Memory B cell (primary cell): ENCODE measurements at regions not wholly inside any gene's neighbourhood (a gene's known extent, or its start where the extent isn't known, plus 50 kb on each side); places are given as distances from the start of the nearest gene placed in this dataset.
"Not testable (repeated sequence)": the region's sequence is repeated elsewhere in the genome, so short reads cannot be mapped to it uniquely, and the experiment has no call there.

Source experiments
- ATAC-seq: fragments of 150-1000 bp; cut with Tn5 transposase; 2 replicates; pipeline ENCODE4 v1.10.0; 2021; ENCODE audit warnings: low read depth, mild to moderate bottlenecking, moderate library complexity
- DNase-seq, 2 donors: peaks; one replicate each; pipeline ENCODE4 v3.0.0; 2022; ENCODE audit warnings: low spot score in 2 of 2
- H3K27ac Mint-ChIP-seq: one replicate; pipeline ENCODE4 v1.8.0; 2022; ENCODE audit warnings: mild to moderate bottlenecking, moderate library complexity, mixed read lengths
- H3K27me3 Mint-ChIP-seq: one replicate; pipeline ENCODE4 v1.8.0; 2022; ENCODE audit warnings: mixed read lengths
- H3K36me3 Mint-ChIP-seq: one replicate; pipeline ENCODE4 v1.8.0; 2022; ENCODE audit warnings: mild to moderate bottlenecking, mixed read lengths
- H3K4me1 Mint-ChIP-seq: one replicate; pipeline ENCODE4 v1.8.0; 2022; ENCODE audit warnings: mixed read lengths
- H3K4me3 Mint-ChIP-seq: one replicate; pipeline ENCODE4 v1.8.0; 2022; ENCODE audit warnings: mild to moderate bottlenecking, moderate library complexity, mixed read lengths
- H3K9me3 Mint-ChIP-seq: one replicate; pipeline ENCODE4 v1.8.0; 2022; ENCODE audit warnings: mixed read lengths

DNA sequence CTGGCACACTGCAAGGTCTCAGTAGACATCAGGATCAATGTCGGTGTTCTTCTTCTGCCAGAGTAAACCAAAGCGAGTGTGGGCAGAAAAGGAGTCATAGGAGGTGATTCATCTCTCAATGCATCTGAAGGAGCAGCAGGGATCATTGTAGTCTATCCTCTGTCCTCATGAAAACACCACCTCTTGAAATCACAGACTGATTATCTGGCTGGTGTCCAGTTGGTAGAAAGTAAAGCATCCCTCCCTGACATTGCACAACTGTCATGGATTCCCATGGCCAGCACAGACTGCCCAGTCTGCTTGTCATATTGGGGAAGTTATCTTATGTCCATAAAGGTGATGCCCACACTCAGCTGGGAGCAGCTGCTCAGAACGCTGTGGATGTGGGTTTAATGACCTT, 74.1 kb downstream of the ABCC12 start:
- no peak overlapping the region for H3K27ac Mint-ChIP-seq
- H3K27me3 Mint-ChIP-seq, result peaks cover 11% of the 10 kb centered on the region
- no peak for DNase-seq
- ATAC-seq, result no peak
- no peak overlapping the region for H3K4me3 Mint-ChIP-seq
- no peaks in the 10 kb centered on the region for H3K9me3 Mint-ChIP-seq
- no peaks in the 10 kb centered on the region for H3K4me1 Mint-ChIP-seq
- no peaks in the 10 kb centered on the region for H3K36me3 Mint-ChIP-seq

DNA sequence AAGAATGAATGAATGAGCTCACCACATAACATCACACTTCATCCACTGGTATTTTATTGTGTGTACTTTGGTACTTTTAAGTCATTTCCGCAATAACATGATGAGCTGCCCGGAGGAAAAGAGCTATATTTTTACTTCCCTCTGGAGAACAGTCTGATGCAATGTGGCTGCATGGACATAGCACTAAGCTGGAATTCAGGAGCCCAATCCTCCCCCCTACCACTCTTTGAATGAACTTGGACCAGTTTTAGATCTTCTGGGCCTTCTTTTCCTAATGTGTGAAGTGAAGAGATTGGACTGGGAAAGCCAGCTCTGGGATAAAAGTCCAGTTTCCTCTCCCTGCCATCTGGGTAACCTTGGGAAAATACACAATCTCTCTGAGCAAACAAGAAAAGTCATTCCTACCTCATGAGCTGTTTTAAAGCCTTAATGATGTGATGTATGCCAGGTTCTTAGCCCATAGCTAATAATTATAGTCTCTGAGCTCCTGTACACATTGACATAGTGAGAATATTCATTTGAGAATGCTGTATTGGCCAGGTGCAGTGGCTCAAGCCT, 79.3 kb downstream of the ABCC12 start:
- Mint-ChIP-seq H3K4me1 (no peaks in the 10 kb centered on the region), H3K36me3 (no peaks in the 10 kb centered on the region)
- no peak for DNase-seq

DNA sequence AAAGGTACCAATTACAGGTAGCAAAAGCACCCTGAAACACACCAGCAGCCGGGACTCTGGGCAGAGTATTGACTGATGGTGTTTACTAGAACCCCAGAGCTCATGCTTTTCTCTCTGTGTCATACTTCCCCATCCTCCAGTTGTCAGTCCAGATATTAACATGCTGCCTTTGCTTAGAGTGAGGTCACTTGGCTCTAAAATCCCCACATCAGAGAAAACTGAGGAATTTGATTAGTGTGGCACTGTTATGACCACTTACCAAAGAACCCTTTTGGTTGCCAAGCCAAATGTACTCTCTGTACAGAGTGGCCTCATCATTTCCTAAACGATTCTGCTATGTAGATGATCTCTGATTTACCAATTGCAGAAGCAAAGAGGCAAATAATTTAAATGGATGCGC, 80.4 kb downstream of the ABCC12 start:
- no peaks in the 10 kb centered on the region for H3K9me3 Mint-ChIP-seq
- no peaks in the 10 kb centered on the region for H3K36me3 Mint-ChIP-seq
- no peak overlapping the region for H3K27ac Mint-ChIP-seq
- no peak for DNase-seq
- H3K4me3 Mint-ChIP-seq, result no peak overlapping the region
- ATAC-seq, result no peak
- H3K27me3 Mint-ChIP-seq, result peaks cover 16% of the 10 kb centered on the region
- H3K4me1 Mint-ChIP-seq, result no peaks in the 10 kb centered on the region

More for the DNA sequence above, 79.3 kb downstream of the ABCC12 start:
- no peak for ATAC-seq
- H3K9me3 Mint-ChIP-seq, result no peaks in the 10 kb centered on the region
- no peak overlapping the region for H3K4me3 Mint-ChIP-seq
- peaks cover 11% of the 10 kb centered on the region for H3K27me3 Mint-ChIP-seq
- H3K27ac Mint-ChIP-seq, result no peak overlapping the region

DNA sequence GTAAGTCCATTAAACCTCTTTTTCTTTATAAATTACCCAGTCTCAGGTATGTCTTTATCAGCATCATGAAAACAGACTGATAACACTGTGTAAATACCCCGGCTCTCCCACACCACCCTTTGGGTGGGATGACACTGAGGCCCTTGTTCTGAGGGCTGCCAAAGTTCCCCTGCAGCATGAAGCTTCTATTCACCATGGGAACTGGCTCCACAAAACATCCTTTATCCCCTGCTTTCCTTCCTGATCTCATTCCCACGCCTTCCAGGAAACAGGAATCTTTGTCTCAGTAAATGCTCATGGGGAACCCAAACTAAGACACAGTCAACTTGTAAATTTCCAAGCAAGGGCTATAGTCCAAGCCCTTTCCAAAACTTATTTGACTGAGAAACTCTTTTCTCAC, 88.4 kb downstream of the ABCC12 start:
- ATAC-seq (no peak), DNase-seq (no peak)
- Mint-ChIP-seq H3K4me1 (no peaks in the 10 kb centered on the region), H3K27ac (no peak overlapping the region), H3K4me3 (no peak overlapping the region), H3K27me3 (peaks cover 22% of the 10 kb centered on the region), H3K36me3 (peaks cover 2% of the 10 kb centered on the region), H3K9me3 (peaks cover 2% of the 10 kb centered on the region)

DNA sequence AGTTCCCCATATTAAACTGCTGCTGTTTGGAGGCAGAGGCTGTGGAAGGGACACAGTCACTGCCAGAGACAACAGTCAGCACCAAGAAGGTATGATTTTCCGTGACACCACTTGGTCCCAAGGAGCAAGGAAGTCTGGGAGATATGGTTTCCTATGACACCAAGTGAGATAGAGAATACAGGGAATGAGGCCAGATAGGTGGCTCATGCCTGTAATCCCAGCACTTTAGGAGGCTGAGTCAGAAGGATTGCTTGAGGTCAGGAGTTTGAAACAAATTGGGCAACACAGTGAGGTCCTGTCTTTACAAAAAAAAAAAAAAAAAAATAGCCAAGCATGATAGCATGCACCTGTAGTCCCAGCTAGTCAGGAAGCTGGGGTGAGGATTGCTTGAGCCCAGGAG, 90.8 kb downstream of the ABCC12 start:
- no peak overlapping the region for H3K27ac Mint-ChIP-seq
- H3K4me3 Mint-ChIP-seq, result no peak overlapping the region
- no peaks in the 10 kb centered on the region for H3K4me1 Mint-ChIP-seq
- DNase-seq (no peak), ATAC-seq (no peak)
- H3K27me3 Mint-ChIP-seq, result peaks cover 13% of the 10 kb centered on the region
- H3K9me3 Mint-ChIP-seq, result peaks cover 2% of the 10 kb centered on the region
- peaks cover 2% of the 10 kb centered on the region for H3K36me3 Mint-ChIP-seq

DNA sequence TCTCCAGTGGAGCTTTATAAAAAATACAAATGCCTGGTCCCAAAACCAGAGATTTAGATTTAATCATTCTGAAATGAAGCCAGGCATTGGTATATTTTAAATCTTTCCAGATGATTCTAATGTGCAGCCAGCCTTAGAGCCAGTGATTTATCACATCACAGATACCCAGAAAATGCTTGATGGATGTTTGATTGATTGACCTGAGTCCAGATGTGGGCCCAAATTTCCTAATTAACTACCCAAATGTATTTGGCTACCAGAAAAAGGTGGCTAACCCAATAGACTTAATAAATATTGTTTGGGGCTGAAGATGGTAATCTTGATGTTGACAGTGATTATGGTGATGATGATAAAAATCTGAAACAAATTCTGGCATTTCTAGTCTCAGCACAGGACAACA, 93.1 kb downstream of the ABCC12 start:
- Mint-ChIP-seq H3K36me3 (peaks cover 2% of the 10 kb centered on the region), H3K27me3 (peaks cover 12% of the 10 kb centered on the region), H3K9me3 (peaks cover 2% of the 10 kb centered on the region), H3K4me3 (no peak overlapping the region), H3K27ac (no peak overlapping the region), H3K4me1 (no peaks in the 10 kb centered on the region)
- no peak for ATAC-seq
- DNase-seq, result no peak

DNA sequence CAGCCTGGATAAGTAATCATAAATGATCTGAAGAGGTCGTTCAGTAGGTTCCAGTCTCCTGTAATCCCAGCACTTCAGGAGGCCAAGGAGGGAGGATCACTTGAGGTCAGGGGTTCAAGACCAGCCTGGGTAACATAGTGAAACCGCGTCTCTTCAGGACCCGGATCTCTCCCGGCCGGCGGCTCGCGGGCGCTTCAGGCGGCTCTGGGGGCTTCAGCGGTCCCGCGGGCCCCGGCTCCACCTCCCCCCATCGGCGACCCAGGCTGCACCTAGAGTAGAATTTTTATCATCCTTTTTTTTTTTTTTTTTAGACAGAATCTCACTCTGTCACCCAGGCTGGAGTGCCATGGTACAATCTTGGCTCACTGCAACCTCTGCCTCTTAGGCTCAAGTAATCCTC, 95.9 kb downstream of the ABCC12 start:
- no peak for DNase-seq
- Mint-ChIP-seq H3K4me3 (no peak overlapping the region), H3K27me3 (peaks cover 11% of the 10 kb centered on the region), H3K4me1 (peaks cover 2% of the 10 kb centered on the region), H3K27ac (no peak overlapping the region), H3K9me3 (peaks cover 2% of the 10 kb centered on the region), H3K36me3 (no peaks in the 10 kb centered on the region)
- ATAC-seq, result no peak

DNA sequence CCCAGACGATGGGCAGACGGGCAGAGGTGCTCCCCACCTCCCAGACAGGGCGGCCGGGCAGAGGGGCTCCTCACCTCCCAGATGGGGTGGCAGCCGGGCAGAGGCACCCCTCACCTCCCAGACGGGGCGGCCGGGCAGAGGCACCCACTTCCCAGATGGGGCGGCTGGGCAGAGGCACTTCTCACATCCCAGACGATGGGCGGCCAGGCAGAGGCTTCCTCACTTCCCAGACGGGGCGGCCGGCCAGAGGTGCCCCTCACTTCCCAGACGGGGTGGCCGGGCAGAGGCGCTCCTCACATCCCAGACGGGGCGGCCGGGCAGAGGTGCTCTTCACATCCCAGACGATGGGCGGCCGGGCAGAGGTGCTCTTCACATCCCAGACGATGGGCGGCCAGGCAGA, 96.6 kb downstream of the ABCC12 start:
- not testable (repeated sequence) for ATAC-seq, H3K27ac Mint-ChIP-seq, H3K4me3 Mint-ChIP-seq, H3K9me3 Mint-ChIP-seq, H3K36me3 Mint-ChIP-seq, H3K4me1 Mint-ChIP-seq, DNase-seq
- peaks cover 11% of the 10 kb centered on the region for H3K27me3 Mint-ChIP-seq

DNA sequence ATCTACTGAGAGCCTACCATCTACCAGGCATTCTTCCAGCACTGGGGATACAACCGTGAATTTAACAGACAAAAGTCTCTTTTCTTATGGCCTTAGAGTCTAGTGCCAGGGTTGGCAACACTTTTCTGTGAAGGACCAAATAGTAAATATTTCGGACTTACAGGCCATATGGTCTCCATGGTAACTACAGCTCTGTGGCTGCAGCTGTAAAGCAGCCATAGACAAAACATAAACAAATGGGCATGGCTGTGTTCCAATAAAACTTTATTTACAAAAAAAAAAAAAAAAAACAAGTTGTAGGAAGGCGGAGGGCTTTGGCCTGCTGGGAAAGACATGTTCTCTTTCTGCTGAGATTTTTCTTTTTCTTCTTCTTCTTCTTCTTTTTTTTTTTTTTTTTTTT, 98.7 kb downstream of the ABCC12 start:
- H3K4me3 Mint-ChIP-seq, result no peak overlapping the region
- no peak overlapping the region for H3K27ac Mint-ChIP-seq
- H3K27me3 Mint-ChIP-seq, result peaks cover 10% of the 10 kb centered on the region
- peaks cover 5% of the 10 kb centered on the region for H3K4me1 Mint-ChIP-seq
- ATAC-seq, result no peak
- DNase-seq, result no peak
- H3K9me3 Mint-ChIP-seq, result no peaks in the 10 kb centered on the region
- H3K36me3 Mint-ChIP-seq, result no peaks in the 10 kb centered on the region

DNA sequence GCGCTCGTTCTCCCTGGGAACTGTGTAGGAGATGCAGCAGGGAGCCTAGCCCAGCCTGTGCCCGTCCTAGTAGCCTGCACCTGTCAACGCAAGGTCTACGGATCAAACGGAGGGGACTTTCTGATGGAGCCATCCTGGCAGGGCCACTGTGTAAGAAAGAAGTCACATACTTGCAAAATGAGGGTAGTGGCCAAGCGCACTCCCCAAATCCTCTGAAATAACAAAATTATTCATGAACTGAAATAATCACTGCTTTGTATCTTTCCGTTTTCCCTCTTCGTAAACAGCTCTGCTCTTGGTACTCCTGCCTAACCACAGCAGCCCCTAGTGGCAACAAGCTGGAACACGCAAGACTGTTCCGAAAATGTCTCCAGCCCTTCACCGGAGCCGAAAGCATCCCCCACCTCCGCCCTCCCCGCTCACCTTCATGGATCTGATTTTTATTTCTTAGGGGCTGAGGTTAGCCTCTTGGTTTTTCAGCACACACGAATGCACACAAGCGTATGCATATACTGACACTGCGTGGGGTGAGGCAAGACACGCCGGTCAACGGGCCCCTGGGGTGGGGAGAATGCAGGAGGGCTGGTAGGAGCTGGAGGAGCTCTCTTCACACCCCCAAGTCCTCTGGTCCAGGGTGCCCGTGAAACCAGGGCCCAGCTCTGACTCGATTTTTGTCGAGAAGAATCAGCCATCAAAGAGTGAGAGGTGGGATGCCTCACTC, 100.8 kb downstream of the ABCC12 start:
- H3K36me3 Mint-ChIP-seq, result no peaks in the 10 kb centered on the region
- ATAC-seq (peak; percentile 66), DNase-seq (peak; percentile 7 to 20)
- peaks cover 5% of the 10 kb centered on the region for H3K4me1 Mint-ChIP-seq
- no peak overlapping the region for H3K4me3 Mint-ChIP-seq
- no peak overlapping the region for H3K27ac Mint-ChIP-seq
- H3K9me3 Mint-ChIP-seq, result no peaks in the 10 kb centered on the region
- H3K27me3 Mint-ChIP-seq, result peaks cover 12% of the 10 kb centered on the region

DNA sequence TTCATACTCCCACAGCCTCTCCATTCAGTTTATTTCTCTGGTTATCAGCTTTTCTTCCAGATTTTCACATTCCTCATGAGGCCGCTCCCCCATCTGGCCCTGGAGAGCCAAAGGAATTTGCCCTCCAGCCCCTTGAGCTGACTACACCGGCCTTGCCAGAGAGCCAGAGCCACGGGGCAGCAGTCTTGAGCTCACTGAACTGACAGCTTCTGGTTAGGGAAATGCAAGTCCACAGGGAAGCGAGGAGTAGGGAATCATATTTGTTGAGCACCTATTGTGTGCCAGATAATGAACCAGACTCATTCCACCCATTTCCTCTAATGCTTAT, 102.4 kb downstream of the ABCC12 start:
- Mint-ChIP-seq H3K4me1 (peaks cover 5% of the 10 kb centered on the region), H3K27me3 (peaks cover 13% of the 10 kb centered on the region), H3K36me3 (no peaks in the 10 kb centered on the region), H3K4me3 (no peak overlapping the region), H3K27ac (no peak overlapping the region), H3K9me3 (no peaks in the 10 kb centered on the region)
- ATAC-seq, result no peak
- DNase-seq, result no peak

DNA sequence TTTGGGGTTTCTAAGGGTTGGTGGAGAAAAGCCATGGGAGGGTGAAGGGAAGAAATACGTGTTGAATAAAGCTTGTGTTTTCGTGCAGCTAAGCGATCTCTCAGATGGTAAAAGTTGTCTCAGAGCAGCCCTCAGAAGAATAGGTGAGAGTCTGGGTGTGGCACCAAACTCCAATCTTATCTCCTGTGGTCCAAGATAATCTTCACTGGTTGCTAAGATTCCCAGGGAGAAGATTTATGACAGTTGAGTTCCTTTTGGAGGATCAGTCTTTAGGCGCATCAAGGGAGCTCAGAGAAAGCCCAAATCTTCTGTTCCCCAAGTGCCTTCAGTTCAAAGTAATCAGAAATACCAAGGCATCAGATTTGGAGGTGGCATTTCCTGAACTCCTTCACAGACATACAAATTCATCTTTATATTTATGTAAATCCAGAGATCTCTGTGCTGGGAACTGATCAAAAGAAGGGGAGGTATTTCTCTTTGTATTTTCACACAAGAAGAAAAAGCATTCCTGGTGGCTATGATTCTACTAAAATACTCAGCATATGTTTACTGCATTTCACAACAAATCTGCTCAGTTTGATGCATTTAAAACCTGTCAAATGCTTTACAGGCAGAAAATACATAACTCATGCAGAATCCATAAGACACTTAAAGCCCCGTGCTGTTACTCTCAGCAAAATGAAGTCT, 102.9 kb downstream of the ABCC12 start:
- DNase-seq (no peak), ATAC-seq (no peak)
- H3K36me3 Mint-ChIP-seq, result no peaks in the 10 kb centered on the region
- no peak overlapping the region for H3K4me3 Mint-ChIP-seq
- H3K4me1 Mint-ChIP-seq, result peaks cover 5% of the 10 kb centered on the region
- peaks cover 11% of the 10 kb centered on the region for H3K27me3 Mint-ChIP-seq
- no peaks in the 10 kb centered on the region for H3K9me3 Mint-ChIP-seq
- H3K27ac Mint-ChIP-seq, result no peak overlapping the region

DNA sequence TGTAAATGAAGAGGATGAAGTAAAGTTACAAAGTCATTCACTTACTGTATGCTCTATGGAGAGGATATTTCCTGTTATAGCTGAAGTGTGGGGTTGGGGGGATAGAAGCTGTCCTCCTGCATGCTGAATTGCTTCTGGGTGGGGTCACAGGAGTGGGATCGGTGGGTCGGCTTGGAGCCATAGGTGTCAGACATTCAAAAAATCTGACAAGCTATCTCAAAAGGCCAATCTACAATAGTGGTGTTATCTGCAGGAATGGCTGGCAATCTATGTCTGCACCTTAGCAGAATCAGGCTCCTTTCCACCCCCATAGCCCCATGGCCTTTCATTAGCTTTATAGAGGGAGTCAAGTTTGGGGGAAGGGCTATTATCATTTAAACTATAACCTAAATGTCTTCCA, 104.9 kb downstream of the ABCC12 start:
- DNase-seq, result no peak
- H3K4me1 Mint-ChIP-seq, result peaks cover 5% of the 10 kb centered on the region
- no peak overlapping the region for H3K4me3 Mint-ChIP-seq
- no peak overlapping the region for H3K27ac Mint-ChIP-seq
- no peak for ATAC-seq
- H3K9me3 Mint-ChIP-seq, result no peaks in the 10 kb centered on the region
- H3K36me3 Mint-ChIP-seq, result no peaks in the 10 kb centered on the region
- H3K27me3 Mint-ChIP-seq, result peaks cover 14% of the 10 kb centered on the region

DNA sequence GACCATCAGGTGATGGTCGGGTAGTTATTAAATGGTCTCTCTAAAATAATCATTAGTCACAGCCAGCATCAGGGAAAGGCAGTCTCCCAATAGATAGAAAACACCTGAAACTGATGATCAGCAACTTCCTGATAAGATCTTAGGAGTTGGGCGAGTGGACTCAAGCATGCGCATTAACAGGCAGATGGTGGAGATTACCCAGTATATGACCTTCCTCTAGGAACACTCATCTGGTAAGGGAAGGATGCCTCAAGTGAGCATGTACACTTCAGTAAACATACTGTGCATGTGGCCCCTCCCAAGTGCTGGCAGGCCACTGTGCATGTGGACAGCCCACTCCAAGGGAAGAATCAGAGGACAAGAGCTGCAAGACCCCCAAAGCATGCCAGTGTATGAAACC, 105.9 kb downstream of the ABCC12 start:
- ATAC-seq (no peak), DNase-seq (no peak)
- no peaks in the 10 kb centered on the region for H3K9me3 Mint-ChIP-seq
- H3K4me1 Mint-ChIP-seq, result peaks cover 3% of the 10 kb centered on the region
- peaks cover 15% of the 10 kb centered on the region for H3K27me3 Mint-ChIP-seq
- H3K4me3 Mint-ChIP-seq, result no peak overlapping the region
- H3K27ac Mint-ChIP-seq, result no peak overlapping the region
- no peaks in the 10 kb centered on the region for H3K36me3 Mint-ChIP-seq

DNA sequence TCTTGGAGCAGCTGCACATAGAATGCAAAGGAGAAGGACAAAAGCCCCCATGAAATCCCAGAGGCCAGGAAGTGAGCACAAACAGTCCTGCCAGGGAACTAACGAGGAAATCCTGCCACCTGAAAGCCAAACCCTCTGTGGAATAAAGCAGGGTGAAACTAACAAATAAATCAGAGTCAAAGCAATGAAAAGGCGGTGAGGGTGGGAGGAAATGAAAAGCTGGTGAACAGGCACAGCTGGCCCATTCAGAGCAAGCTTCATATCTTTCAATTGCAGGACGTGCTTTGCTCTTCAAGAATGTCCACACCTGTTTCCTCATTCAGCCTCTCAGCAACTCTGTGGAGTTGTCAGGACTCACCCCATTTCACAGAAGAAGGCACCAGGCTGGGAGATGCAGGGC, 108.1 kb downstream of the ABCC12 start:
- H3K27me3 Mint-ChIP-seq, result peaks cover 13% of the 10 kb centered on the region
- no peaks in the 10 kb centered on the region for H3K9me3 Mint-ChIP-seq
- H3K36me3 Mint-ChIP-seq, result no peaks in the 10 kb centered on the region
- H3K4me1 Mint-ChIP-seq, result no peaks in the 10 kb centered on the region
- ATAC-seq (no peak), DNase-seq (no peak)
- H3K4me3 Mint-ChIP-seq, result no peak overlapping the region
- no peak overlapping the region for H3K27ac Mint-ChIP-seq
